A673 (cell line): ENCODE measurements at regions not wholly inside any gene's neighbourhood (a gene's known extent, or its start where the extent isn't known, plus 50 kb on each side); places are given as distances from the start of the nearest gene placed in this dataset.

Experiments used
- BruUV-seq: library from RNA; stranded (reverse); fragments of 400-500 nt; replicated peaks from 2 replicates; lab custom pipeline; 2021; lab: Mats Ljungman, UMichigan
- CTCF ChIA-PET: fragments of 300-600 bp; sonication (Branson Sonifier 250); formaldehyde crosslinking; loops from one replicate; lab custom pipeline; 2022; ENCODE audit warnings: antibody characterized with exemption; lab: Charles Lee
- POLR2A ChIA-PET: fragments of 300-600 bp; sonication (Branson Sonifier 250); formaldehyde crosslinking; loops from one replicate; lab custom pipeline; 2022; ENCODE audit warnings: antibody characterized with exemption; ENCODE audit not compliant: low non-redundant PET; lab: Charles Lee
- DNase-seq: peaks from one replicate; pipeline ENCODE4 v3.0.0-alpha.2; 2015; ENCODE audit warnings: low spot score
- H3K27ac ChIP-seq: fragments of 200-600 bp; sonication (generic); 2 replicates; pipeline ENCODE4 v1.5.1; 2016; ENCODE audit warnings: mixed run types, low read depth, mild to moderate bottlenecking, mixed read lengths, antibody characterized with exemption, low read length; ENCODE audit not compliant: poor library complexity, severe bottlenecking
- H3K27me3 ChIP-seq: fragments of 200-600 bp; sonication (generic); replicated peaks from 2 replicates; pipeline ENCODE4 v1.6.1; 2017; ENCODE audit warnings: mixed run types, low read depth, mild to moderate bottlenecking, mixed read lengths, antibody characterized with exemption, low read length; ENCODE audit not compliant: insufficient read depth, poor library complexity
- H3K36me3 ChIP-seq: fragments of 200-600 bp; sonication (generic); 2 replicates; pipeline ENCODE4 v1.6.1; 2016; ENCODE audit warnings: mixed run types, mild to moderate bottlenecking, mixed read lengths, antibody characterized with exemption, low read length; ENCODE audit not compliant: insufficient read depth, poor library complexity, severe bottlenecking
- H3K4me1 ChIP-seq: fragments of 200-600 bp; sonication (generic); 2 replicates; pipeline ENCODE4 v1.6.1; 2017; ENCODE audit warnings: mixed run types, mild to moderate bottlenecking, mixed read lengths, antibody characterized with exemption, low read length; ENCODE audit not compliant: insufficient read depth, poor library complexity, severe bottlenecking
- H3K4me3 ChIP-seq: fragments of 200-600 bp; sonication (generic); 2 replicates; pipeline ENCODE4 v1.5.1; 2016; ENCODE audit warnings: low read depth, mixed run types, mild to moderate bottlenecking, mixed read lengths, low read length; ENCODE audit not compliant: poor library complexity, severe bottlenecking
- H3K9me3 ChIP-seq: fragments of 200-600 bp; sonication (generic); 2 replicates; pipeline ENCODE4 v1.6.1; 2016; ENCODE audit warnings: mixed run types, low read depth, mild to moderate bottlenecking, mixed read lengths, antibody characterized with exemption, low read length; ENCODE audit not compliant: poor library complexity, severe bottlenecking
- EZH2 ChIP-seq: fragments of 200-600 bp; sonication (generic); IDR thresholded peaks from 2 replicates; pipeline ENCODE4 v1.6.1; 2017; ENCODE audit warnings: borderline replicate concordance, low read depth, mild to moderate bottlenecking, mixed read lengths, antibody characterized with exemption, low read length; ENCODE audit not compliant: poor library complexity, severe bottlenecking
- intact Hi-C: fragments of 100-400 bp; cut with micrococcal nuclease; formaldehyde crosslinking; loops from one replicate; pipeline ENCODE4 v1.10.0; 2022; ENCODE audit not compliant: unreplicated experiment
- TF ChIP-seq, protein P1 (sequence below): fragments of 300-800, 200-600 bp; sonication (generic); conservative IDR thresholded peaks from 2 replicates; pipeline ENCODE4 v1.5.1; 2017; ENCODE audit warnings: low read depth, mild to moderate bottlenecking, antibody characterized with exemption, low read length, moderate library complexity, mixed read lengths

DNA sequence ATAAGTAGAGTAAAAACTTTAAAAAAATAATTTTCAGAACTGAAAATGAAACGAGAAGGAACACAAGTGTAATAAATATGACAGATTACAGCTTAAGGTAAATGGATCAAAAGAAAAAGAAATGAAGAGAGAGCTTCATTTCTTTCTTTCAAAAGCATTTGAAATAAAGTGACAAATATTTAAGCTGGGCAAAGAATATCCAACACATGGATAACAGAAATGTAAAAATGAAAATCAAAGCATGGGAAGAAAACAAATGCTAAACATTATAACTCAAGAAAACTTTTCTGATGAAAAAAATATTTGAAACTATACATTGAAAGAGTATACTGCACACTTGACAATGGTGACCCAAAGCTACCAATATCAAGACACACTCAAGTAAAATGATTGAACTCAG lies 143.6 kb upstream of the IRX5 start:
- no peak overlapping the region for H3K27ac ChIP-seq
- H3K9me3 ChIP-seq, result peaks cover 6% of the 10 kb centered on the region
- no peak overlapping the region for H3K4me3 ChIP-seq
- no peaks in the 10 kb centered on the region for H3K36me3 ChIP-seq
- no peaks in the 10 kb centered on the region for H3K27me3 ChIP-seq
- BruUV-seq, result no TSS peak
- DNase-seq, result no peak
- intact Hi-C loops, result no loop called here
- POLR2A ChIA-PET, result interaction anchor here (0.6 kb wide), 1 partner anchor 519 kb away, joined by 3 read pairs; no protein-coding TSS in a partner anchor
- CTCF ChIA-PET, result no interaction called here
- no peaks in the 10 kb centered on the region for H3K4me1 ChIP-seq
- no peak for TF ChIP-seq EZH2
- TF ChIP-seq, protein P1, sequence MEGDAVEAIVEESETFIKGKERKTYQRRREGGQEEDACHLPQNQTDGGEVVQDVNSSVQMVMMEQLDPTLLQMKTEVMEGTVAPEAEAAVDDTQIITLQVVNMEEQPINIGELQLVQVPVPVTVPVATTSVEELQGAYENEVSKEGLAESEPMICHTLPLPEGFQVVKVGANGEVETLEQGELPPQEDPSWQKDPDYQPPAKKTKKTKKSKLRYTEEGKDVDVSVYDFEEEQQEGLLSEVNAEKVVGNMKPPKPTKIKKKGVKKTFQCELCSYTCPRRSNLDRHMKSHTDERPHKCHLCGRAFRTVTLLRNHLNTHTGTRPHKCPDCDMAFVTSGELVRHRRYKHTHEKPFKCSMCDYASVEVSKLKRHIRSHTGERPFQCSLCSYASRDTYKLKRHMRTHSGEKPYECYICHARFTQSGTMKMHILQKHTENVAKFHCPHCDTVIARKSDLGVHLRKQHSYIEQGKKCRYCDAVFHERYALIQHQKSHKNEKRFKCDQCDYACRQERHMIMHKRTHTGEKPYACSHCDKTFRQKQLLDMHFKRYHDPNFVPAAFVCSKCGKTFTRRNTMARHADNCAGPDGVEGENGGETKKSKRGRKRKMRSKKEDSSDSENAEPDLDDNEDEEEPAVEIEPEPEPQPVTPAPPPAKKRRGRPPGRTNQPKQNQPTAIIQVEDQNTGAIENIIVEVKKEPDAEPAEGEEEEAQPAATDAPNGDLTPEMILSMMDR, result no peak

DNA sequence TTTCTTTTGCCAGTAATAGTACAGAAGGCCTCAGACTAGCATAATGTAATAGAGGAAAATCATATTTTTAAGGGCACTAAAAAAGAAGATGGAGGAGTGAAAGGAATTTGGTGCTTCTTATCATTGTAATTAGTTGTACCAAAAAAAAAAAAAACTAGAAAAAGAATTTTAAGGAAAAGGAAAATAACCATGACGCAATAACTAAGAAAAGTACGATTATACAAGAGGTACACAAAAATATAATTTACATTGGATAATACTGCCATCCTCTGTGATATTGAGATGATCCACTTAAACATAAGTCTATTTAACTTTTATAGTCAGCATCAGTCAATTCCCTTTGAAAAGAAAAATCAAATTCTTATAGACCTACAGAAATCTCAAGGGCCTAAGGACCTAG lies 146.7 kb upstream of the IRX5 start:
- no peak for DNase-seq
- H3K36me3 ChIP-seq, result no peaks in the 10 kb centered on the region
- no peaks in the 10 kb centered on the region for H3K27me3 ChIP-seq
- no peak overlapping the region for H3K27ac ChIP-seq
- no peaks in the 10 kb centered on the region for H3K4me1 ChIP-seq
- BruUV-seq, result no TSS peak
- ChIA-PET CTCF (no interaction called here), POLR2A (no interaction called here)
- H3K4me3 ChIP-seq, result no peak overlapping the region
- intact Hi-C loops, result no loop called here
- TF ChIP-seq, protein P1, result no peak
- TF ChIP-seq EZH2, result no peak
- H3K9me3 ChIP-seq, result peaks cover 6% of the 10 kb centered on the region

DNA sequence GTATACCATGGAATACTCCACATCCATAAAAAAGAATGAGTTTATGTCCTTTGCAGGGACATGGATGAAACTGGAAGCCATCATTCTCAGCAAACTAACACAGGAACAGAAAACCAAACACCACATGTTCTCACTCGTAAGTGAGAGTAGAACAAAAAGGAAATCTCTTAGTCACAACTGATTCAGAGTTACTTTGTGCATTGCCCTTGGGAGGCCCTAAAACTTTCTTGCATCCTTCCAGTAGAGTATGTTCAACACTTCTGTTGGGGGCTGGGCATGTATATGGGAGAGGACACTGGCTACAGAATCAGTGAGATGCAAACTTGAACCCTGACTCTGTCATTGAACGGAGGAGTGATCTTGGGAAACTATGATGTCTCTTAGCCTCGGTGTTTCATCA lies 147.4 kb upstream of the IRX5 start:
- Histone ChIP-seq H3K9me3 (peaks cover 6% of the 10 kb centered on the region), H3K4me3 (no peak overlapping the region), H3K27me3 (no peaks in the 10 kb centered on the region), H3K4me1 (no peaks in the 10 kb centered on the region), H3K36me3 (no peaks in the 10 kb centered on the region), H3K27ac (no peak overlapping the region)
- TF ChIP-seq, protein P1, result no peak
- TF ChIP-seq EZH2, result no peak
- BruUV-seq, result no TSS peak
- ChIA-PET CTCF (no interaction called here), POLR2A (no interaction called here)
- no peak for DNase-seq
- intact Hi-C loops, result no loop called here
